ENCODE measurements at regions not wholly inside any gene's neighbourhood (a gene's known extent, or its start where the extent isn't known, plus 50 kb on each side); places are given as distances from the start of the nearest gene placed in this dataset.

DNA sequence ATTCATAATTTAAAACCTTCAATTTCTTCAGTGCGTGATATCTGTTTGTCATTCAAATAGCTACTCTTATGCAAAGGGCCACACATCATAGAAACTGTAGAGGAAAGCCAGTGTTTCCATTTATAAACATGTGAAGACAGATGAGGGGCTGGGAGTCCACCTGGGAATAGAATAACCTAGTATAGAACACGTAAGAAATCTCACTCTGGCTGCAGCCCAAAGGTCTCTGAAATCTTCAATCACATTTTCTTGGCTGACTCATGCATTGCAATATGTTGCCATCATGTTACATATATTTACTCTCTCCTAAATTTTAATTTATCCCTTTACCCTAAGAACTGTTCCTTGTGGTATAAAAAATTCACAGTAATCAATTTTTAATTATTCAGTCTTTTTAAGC, 123.2 kb downstream of the ELOVL4 start:
- H2BK15ac ChIP-seq (ENCODE audit: low read depth, low read length): no peak overlapping the region
- no peak overlapping the region for H3K18ac ChIP-seq (ENCODE audit: low read depth, low read length)
- H3K27ac ChIP-seq (ENCODE audit: insufficient read depth, low read length): no peak overlapping the region
- H4K20me1 ChIP-seq (ENCODE audit: insufficient read depth, low read length): no peaks in the 10 kb centered on the region
- dilution Hi-C loops (cut with HindIII; ENCODE audit: low sequenced_read_pairs, unreplicated experiment): no loop called here
- no peak overlapping the region for H3K14ac ChIP-seq (replicated peaks; ENCODE audit: low read depth, low read length)
- ATAC-seq (ENCODE audit: low read depth): no peak
- POLR2A ChIA-PET (ENCODE audit: unreplicated experiment): no interaction called here
- intact Hi-C loops (cut with micrococcal nuclease): no loop called here
- H4K5ac ChIP-seq (ENCODE audit: low read depth, low read length): no peak overlapping the region
- no peak overlapping the region for H4K8ac ChIP-seq (ENCODE audit: low read depth in 2 of 2, low read length in 2 of 2)
- H2AFZ ChIP-seq (replicated peaks; ENCODE audit: low read length, poor library complexity): no peak overlapping the region
- no peak overlapping the region for H2BK120ac ChIP-seq (ENCODE audit: low read depth, low read length)
- H3K9me1 ChIP-seq (ENCODE audit: insufficient read depth, low read length): no peaks in the 10 kb centered on the region
- no CpG with 5 or more reads among the region's 2 CpGs for WGBS, 2 experiments (ENCODE audit: extremely low coverage in 2 of 2, insufficient read length in 1 of 2)
- no peak overlapping the region for H3K4me2 ChIP-seq (ENCODE audit: low read depth, low read length)
- H4K91ac ChIP-seq (ENCODE audit: insufficient read depth, low read depth, low read length): no peak overlapping the region
- DNase-seq: no peak
- TF ChIP-seq RCOR1 (IDR thresholded peaks at IDR 0.05; ENCODE audit: insufficient replicate concordance, low read length): no peak
- TF ChIP-seq, protein P1, sequence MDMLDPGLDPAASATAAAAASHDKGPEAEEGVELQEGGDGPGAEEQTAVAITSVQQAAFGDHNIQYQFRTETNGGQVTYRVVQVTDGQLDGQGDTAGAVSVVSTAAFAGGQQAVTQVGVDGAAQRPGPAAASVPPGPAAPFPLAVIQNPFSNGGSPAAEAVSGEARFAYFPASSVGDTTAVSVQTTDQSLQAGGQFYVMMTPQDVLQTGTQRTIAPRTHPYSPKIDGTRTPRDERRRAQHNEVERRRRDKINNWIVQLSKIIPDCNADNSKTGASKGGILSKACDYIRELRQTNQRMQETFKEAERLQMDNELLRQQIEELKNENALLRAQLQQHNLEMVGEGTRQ (IDR thresholded peaks at IDR 0.05; ENCODE audit: low read depth, low read length): no peak
- no peak for TF ChIP-seq BHLHE40 (IDR thresholded peaks at IDR 0.05; ENCODE audit: low read depth, low read length)
- TF ChIP-seq FOS (IDR thresholded peaks at IDR 0.05; ENCODE audit: low read depth, low read length): no peak
- TF ChIP-seq MAZ (IDR thresholded peaks at IDR 0.05; ENCODE audit: borderline replicate concordance, low read depth, low read length): no peak
- TF ChIP-seq RFX5 (IDR thresholded peaks at IDR 0.05; ENCODE audit: low read depth, low read length): no peak
- TF ChIP-seq MXI1 (IDR thresholded peaks at IDR 0.05; ENCODE audit: borderline replicate concordance, low read depth, low read length): no peak
- TF ChIP-seq NFE2L2 (IDR thresholded peaks at IDR 0.05; ENCODE audit: low read depth, low read length): no peak
- TF ChIP-seq CHD1 (IDR thresholded peaks at IDR 0.05; ENCODE audit: low read depth, low read length): no peak
- no peak for TF ChIP-seq POLR2A (IDR thresholded peaks at IDR 0.05; ENCODE audit: low read depth, low read length)
- TF ChIP-seq, protein P2, sequence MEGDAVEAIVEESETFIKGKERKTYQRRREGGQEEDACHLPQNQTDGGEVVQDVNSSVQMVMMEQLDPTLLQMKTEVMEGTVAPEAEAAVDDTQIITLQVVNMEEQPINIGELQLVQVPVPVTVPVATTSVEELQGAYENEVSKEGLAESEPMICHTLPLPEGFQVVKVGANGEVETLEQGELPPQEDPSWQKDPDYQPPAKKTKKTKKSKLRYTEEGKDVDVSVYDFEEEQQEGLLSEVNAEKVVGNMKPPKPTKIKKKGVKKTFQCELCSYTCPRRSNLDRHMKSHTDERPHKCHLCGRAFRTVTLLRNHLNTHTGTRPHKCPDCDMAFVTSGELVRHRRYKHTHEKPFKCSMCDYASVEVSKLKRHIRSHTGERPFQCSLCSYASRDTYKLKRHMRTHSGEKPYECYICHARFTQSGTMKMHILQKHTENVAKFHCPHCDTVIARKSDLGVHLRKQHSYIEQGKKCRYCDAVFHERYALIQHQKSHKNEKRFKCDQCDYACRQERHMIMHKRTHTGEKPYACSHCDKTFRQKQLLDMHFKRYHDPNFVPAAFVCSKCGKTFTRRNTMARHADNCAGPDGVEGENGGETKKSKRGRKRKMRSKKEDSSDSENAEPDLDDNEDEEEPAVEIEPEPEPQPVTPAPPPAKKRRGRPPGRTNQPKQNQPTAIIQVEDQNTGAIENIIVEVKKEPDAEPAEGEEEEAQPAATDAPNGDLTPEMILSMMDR (conservative IDR thresholded peaks at IDR 0.05; ENCODE audit: low read depth, low read length): no peak
- no peak for TF ChIP-seq RAD21 (IDR thresholded peaks at IDR 0.05; ENCODE audit: low read length)
- H2BK5ac ChIP-seq (ENCODE audit: low read depth, low read length, poor library complexity, severe bottlenecking): no peak overlapping the region
- no peak overlapping the region for H2AK5ac ChIP-seq (ENCODE audit: low read depth, low read length)
- H3K9me3 ChIP-seq (ENCODE audit: control insufficient read depth, insufficient read depth, low read length): no peaks in the 10 kb centered on the region
- no peak overlapping the region for H2BK20ac ChIP-seq (ENCODE audit: low read depth, low read length)
- in situ Hi-C loops (cut with MboI; ENCODE audit: low sequenced_read_pairs): no loop called here
- H3K79me1 ChIP-seq (ENCODE audit: low read depth in 1 of 2, low read length in 2 of 2): no peaks in the 10 kb centered on the region
- no peak overlapping the region for H3K4me3 ChIP-seq (ENCODE audit: insufficient read depth, low read depth, low read length)
- H3K4ac ChIP-seq (ENCODE audit: low read depth, low read length): no peak overlapping the region
- H3K4me1 ChIP-seq (ENCODE audit: control insufficient read depth, insufficient read depth, low read length): no peaks in the 10 kb centered on the region
- H3K56ac ChIP-seq (ENCODE audit: extremely low read depth, insufficient read depth, low read length): no peak overlapping the region
- BruUV-seq (replicated peaks): no TSS peak
- no peak overlapping the region for H3K9ac ChIP-seq (ENCODE audit: low read depth, low read length)
- no peak overlapping the region for H3K23ac ChIP-seq (ENCODE audit: low read depth, low read length)
- CTCF ChIA-PET: interaction anchor here (1.8 kb wide), 1 partner anchor 10 kb away, joined by 4 read pairs; no protein-coding TSS in a partner anchor
- no peaks in the 10 kb centered on the region for H3K27me3 ChIP-seq (ENCODE audit: control insufficient read depth, insufficient read depth, low read length)
- no peak overlapping the region for H2AK9ac ChIP-seq (replicated peaks; ENCODE audit: low read depth, low read length, poor library complexity)
- no peaks in the 10 kb centered on the region for H3K36me3 ChIP-seq (ENCODE audit: control insufficient read depth, insufficient read depth, low read length)
